ENCODE measurements at regions not wholly inside any gene's neighbourhood (a gene's known extent, or its start where the extent isn't known, plus 50 kb on each side); places are given as distances from the start of the nearest gene placed in this dataset.

DNA sequence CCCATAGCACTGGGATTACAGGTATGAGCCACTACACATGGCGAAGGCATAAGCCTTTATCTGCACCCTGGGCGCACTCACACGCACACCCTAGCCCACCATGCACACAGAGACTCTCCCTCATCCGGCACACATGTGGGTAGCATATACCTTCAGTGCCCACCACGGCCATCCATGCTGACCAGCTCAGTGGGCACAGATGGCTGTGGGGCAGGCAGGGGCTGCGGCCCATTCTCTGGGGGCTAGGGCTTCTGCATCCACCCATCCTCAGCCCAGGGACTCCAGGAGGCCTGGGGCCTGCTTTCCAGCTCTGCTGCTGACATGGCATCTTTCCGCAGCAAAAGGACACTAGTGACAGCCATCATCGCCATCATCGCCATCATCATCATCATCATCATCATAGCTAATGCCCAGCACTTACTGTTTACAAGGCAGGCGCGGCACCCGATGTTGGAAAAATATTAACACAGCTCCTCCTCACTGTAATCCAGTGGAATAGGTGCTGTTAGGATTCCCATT lies 111.2 kb downstream of the NCOR2 start:
- H3K4me1 ChIP-seq (ENCODE audit: control insufficient read depth, insufficient read depth, low read length) = peaks cover 41% of the 10 kb centered on the region
- no peaks in the 10 kb centered on the region for H3K27me3 ChIP-seq (ENCODE audit: control insufficient read depth, insufficient read depth, low read length)
- H3K36me3 ChIP-seq (ENCODE audit: control insufficient read depth, insufficient read depth, low read length) = peaks cover 19% of the 10 kb centered on the region
- no peak overlapping the region for H3K9ac ChIP-seq (ENCODE audit: low read length)
- peak overlapping the region; percentile 33 for H3K4me3 ChIP-seq (ENCODE audit: low read length)
- H3K27ac ChIP-seq (ENCODE audit: low read depth, low read length) = peak overlapping the region; percentile 44

DNA sequence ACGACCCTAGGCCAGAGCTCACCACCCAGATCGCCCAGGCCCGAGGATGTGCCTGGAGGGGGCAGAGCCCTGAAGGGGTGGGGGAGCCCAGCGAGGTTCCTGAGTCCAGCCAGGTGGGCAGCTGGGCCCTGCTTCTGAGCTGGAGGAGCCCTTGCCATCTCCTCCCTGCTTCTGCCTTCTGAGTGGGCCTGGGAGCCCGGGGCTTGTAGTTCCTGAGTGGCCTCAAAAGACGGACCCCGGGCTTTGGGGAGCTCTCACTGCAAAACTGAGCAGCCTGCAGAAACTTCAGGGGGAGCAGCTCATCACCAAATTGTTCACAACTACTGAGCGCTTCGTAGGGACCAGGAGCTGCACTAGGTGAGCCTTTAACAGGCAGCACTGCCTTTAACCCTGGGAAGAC lies 112.1 kb downstream of the NCOR2 start:
- Histone ChIP-seq H3K4me1 (ENCODE audit: control insufficient read depth, insufficient read depth, low read length) (peaks cover 42% of the 10 kb centered on the region), H3K4me3 (ENCODE audit: low read length) (no peak overlapping the region), H3K36me3 (ENCODE audit: control insufficient read depth, insufficient read depth, low read length) (peaks cover 27% of the 10 kb centered on the region), H3K9ac (ENCODE audit: low read length) (no peak overlapping the region), H3K27me3 (ENCODE audit: control insufficient read depth, insufficient read depth, low read length) (no peaks in the 10 kb centered on the region), H3K27ac (ENCODE audit: low read depth, low read length) (peak overlapping the region; percentile 74)

DNA sequence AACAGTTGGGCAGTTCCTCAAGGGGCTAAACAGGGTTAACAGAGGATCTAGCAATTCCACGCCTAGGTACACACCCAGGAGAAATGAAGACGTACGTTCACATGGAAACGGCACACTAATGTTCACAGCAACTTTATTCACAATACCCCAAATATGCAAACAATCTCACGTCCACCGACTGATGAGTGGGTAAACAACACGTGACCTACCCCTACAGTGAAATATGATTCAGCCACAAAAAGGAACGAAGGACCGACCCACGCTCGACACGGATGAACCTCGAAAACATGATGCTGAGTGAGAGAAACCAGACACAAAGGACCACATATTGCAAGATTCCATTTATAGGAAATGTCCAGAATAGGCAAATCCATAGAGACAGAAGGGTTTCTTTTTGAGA lies 112.7 kb downstream of the NCOR2 start:
- peak overlapping the region; percentile 40 for H3K4me3 ChIP-seq (ENCODE audit: low read length)
- H3K4me1 ChIP-seq (ENCODE audit: control insufficient read depth, insufficient read depth, low read length) = peaks cover 47% of the 10 kb centered on the region
- H3K9ac ChIP-seq (ENCODE audit: low read length) = no peak overlapping the region
- no peaks in the 10 kb centered on the region for H3K27me3 ChIP-seq (ENCODE audit: control insufficient read depth, insufficient read depth, low read length)
- H3K36me3 ChIP-seq (ENCODE audit: control insufficient read depth, insufficient read depth, low read length) = peaks cover 21% of the 10 kb centered on the region
- H3K27ac ChIP-seq (ENCODE audit: low read depth, low read length) = peak overlapping the region; percentile 74

DNA sequence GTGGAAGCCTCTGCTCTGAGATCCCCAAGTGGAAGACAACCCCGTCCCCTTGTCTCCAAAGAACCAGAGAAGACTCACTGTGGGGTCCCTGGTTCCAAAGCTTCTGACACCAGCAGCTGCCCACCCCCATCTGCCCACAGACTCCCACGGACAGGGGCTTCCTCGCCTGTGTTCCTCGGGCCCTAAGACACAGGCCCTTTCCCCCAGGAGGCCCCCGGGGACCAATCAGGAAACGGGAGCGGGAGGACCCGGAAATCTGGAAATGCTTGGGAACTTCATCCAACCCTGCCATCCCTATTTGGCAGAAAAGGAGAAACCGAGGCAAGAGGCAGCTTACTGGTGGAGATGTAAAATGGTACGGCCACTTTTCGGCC lies 113.1 kb downstream of the NCOR2 start:
- no peaks in the 10 kb centered on the region for H3K27me3 ChIP-seq (ENCODE audit: control insufficient read depth, insufficient read depth, low read length)
- peak overlapping the region; percentile 74 for H3K27ac ChIP-seq (ENCODE audit: low read depth, low read length)
- H3K36me3 ChIP-seq (ENCODE audit: control insufficient read depth, insufficient read depth, low read length) = peaks cover 17% of the 10 kb centered on the region
- H3K4me3 ChIP-seq (ENCODE audit: low read length) = peak overlapping the region; percentile 29
- H3K9ac ChIP-seq (ENCODE audit: low read length) = no peak overlapping the region
- H3K4me1 ChIP-seq (ENCODE audit: control insufficient read depth, insufficient read depth, low read length) = peaks cover 48% of the 10 kb centered on the region

DNA sequence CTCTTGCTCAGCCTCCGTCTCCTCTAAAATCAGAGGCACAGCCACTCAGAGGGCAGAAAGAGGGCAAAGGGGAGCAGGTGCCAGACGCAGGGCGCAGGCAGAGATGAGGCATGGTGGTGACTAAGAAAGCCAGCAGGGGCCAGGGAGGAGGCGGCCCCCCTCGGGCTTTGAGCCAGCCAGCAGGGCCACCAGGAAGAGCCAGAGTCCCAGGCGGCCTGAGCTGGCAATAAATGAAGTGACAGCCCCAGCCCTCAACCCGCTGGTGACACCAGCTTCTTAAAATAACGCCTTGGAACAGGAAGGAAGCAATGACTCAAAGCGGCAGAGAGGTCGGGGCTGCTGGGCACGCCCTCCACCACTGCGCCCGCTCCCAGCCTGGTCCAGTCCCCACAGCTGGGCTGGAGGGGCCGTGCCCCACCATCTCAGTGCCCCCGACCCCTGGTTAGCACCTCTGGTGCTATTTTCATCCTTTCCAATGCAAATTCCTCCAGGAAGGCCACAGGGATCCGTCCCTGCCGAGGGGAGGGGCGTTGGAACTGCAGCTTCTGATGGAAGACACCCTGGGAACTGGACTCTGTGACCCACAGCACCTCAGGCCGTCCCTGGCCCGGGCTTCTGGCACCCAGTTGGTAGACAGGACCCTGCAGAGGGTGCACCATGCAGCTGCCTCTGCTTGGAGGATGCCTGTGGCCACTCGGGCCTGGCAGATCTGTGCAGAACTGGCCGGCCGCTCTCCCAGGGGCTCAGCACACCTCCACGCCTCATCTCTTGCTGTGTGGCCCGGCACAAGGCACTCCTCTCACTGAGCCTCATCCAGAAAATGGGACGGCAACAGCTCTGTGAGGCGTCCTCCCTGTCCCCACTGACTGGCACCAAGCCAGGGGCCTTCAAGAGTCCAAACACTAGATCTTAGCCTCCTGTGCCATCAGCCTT lies 113.7 kb downstream of the NCOR2 start:
- H3K4me3 ChIP-seq (ENCODE audit: low read length) = peak overlapping the region; percentile 30
- peaks cover 47% of the 10 kb centered on the region for H3K4me1 ChIP-seq (ENCODE audit: control insufficient read depth, insufficient read depth, low read length)
- H3K36me3 ChIP-seq (ENCODE audit: control insufficient read depth, insufficient read depth, low read length) = peaks cover 12% of the 10 kb centered on the region

DNA sequence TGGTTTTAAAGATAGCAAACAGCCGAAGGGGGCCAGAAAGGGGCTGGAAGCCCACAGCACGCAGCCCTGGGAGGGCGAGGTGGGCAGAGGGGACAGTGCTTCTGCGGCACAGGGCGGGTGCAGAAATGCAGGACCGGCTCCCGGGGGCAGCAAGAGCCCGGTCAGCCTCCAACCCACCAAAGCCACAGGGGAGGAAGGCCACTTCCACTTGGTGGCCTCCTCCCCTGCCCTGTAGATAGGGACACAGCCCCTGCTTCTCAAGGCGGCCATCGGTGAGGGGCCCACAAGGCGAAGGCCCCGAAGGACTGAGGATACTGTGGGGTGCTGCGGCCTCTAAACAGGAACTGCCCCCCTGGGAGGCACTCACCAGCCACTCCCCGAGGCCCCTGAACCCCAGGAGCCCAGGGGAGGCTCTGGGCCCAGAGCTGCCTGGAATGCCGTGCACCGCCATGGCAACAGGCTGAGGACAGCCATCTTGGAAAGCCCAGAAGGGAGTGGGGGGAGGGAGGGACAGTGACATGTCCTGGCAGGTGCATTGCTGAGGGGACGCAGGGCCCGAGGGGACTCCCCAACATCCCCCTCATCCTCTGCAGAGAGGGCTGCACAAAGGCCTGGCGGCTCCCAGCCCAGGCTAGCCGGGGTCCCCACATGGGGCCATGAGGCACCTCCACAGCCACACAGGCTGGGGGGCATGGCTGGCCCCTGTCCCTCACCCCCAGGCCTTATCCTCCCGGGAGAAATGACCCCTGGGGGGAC lies 114.7 kb downstream of the NCOR2 start:
- Histone ChIP-seq H3K36me3 (ENCODE audit: control insufficient read depth, insufficient read depth, low read length) (peaks cover 14% of the 10 kb centered on the region), H3K4me1 (ENCODE audit: control insufficient read depth, insufficient read depth, low read length) (peaks cover 39% of the 10 kb centered on the region), H3K4me3 (ENCODE audit: low read length) (peak overlapping the region; percentile 30), H3K27ac (ENCODE audit: low read depth, low read length) (peak overlapping the region; percentile 74), H3K27me3 (ENCODE audit: control insufficient read depth, insufficient read depth, low read length) (no peaks in the 10 kb centered on the region), H3K9ac (ENCODE audit: low read length) (peak overlapping the region; percentile 45)

More for the DNA sequence above, 113.7 kb downstream of the NCOR2 start:
- Histone ChIP-seq H3K27ac (ENCODE audit: low read depth, low read length) (peak overlapping the region; percentile 74), H3K27me3 (ENCODE audit: control insufficient read depth, insufficient read depth, low read length) (no peaks in the 10 kb centered on the region), H3K9ac (ENCODE audit: low read length) (peak overlapping the region; percentile 45)

DNA sequence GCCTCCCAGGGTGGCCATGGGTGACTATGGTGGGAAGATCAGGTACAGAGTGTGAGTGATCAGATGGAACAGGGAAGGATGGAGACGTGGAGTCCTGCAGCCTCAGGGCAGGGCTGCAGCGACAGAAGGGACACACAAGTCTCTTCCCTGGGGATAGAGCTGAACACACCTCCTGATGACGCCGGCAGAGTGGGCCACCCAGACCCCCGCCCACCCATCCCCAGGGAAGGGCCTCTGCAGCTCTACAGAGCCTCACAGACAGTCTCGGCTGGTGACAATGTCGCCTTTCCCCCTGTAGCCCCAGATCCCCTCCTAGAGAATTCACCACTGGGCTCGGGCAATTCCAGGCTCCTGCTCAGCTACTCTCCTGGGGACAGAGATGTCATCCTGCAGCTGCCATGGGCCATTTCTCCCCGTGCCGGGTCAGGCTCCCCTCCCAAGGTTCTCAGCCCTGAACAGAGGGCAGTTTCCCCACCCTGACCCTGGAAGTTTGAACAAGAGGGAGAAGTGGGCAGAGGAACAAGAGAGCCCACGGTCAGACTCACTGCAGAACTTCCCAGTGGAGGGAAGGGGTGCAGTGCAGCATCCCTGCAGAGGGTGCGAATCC lies 115.7 kb downstream of the NCOR2 start:
- H3K4me3 ChIP-seq (ENCODE audit: low read length) = no peak overlapping the region
- peaks cover 14% of the 10 kb centered on the region for H3K36me3 ChIP-seq (ENCODE audit: control insufficient read depth, insufficient read depth, low read length)
- H3K9ac ChIP-seq (ENCODE audit: low read length) = no peak overlapping the region
- no peaks in the 10 kb centered on the region for H3K27me3 ChIP-seq (ENCODE audit: control insufficient read depth, insufficient read depth, low read length)
- peaks cover 39% of the 10 kb centered on the region for H3K4me1 ChIP-seq (ENCODE audit: control insufficient read depth, insufficient read depth, low read length)
- peak overlapping the region; percentile 6 for H3K27ac ChIP-seq (ENCODE audit: low read depth, low read length)

DNA sequence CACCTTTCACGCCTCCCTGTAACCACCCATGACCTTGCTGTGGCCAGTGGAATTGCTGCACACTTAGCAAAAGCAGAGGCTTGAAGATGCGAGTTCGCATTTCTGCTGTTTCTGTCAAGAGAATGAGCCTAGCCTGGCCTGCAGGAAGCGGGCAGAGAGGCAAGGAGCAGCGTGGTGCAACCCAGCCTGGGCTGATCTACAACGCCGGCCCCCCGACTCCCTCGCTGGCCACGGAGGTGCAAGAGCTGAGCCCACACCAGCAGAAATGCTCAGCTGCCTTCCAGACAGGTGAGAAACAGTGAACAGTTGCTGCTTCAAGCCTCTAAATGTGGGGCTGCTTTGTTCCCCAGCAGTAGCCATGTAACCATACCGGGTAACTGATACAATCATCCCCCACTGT lies 116.4 kb downstream of the NCOR2 start:
- no peak overlapping the region for H3K27ac ChIP-seq (ENCODE audit: low read depth, low read length)
- peaks cover 33% of the 10 kb centered on the region for H3K4me1 ChIP-seq (ENCODE audit: control insufficient read depth, insufficient read depth, low read length)
- H3K36me3 ChIP-seq (ENCODE audit: control insufficient read depth, insufficient read depth, low read length) = peaks cover 14% of the 10 kb centered on the region
- no peak overlapping the region for H3K4me3 ChIP-seq (ENCODE audit: low read length)
- no peak overlapping the region for H3K9ac ChIP-seq (ENCODE audit: low read length)
- no peaks in the 10 kb centered on the region for H3K27me3 ChIP-seq (ENCODE audit: control insufficient read depth, insufficient read depth, low read length)

DNA sequence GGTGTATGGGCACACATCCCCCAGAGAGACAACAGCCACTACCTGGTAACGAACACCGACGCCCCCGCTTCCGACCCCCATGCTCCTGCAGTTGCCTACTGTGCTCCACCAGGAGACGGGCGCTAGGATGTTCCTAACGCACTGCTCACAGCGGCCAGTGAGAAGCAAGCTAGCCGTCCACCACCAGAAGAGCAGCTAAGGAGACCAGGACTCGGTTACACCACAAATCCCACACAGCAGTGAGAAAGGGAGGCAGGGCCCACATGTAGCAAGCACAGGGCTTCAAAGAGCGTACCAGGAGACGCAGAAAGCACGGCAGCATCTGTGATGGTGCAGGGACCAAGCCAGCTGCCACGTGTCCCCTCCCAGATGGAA lies 117.0 kb downstream of the NCOR2 start:
- no peak overlapping the region for H3K9ac ChIP-seq (ENCODE audit: low read length)
- H3K4me3 ChIP-seq (ENCODE audit: low read length) = no peak overlapping the region
- peak overlapping the region; percentile 30 for H3K27ac ChIP-seq (ENCODE audit: low read depth, low read length)
- peaks cover 14% of the 10 kb centered on the region for H3K36me3 ChIP-seq (ENCODE audit: control insufficient read depth, insufficient read depth, low read length)
- peaks cover 32% of the 10 kb centered on the region for H3K4me1 ChIP-seq (ENCODE audit: control insufficient read depth, insufficient read depth, low read length)
- no peaks in the 10 kb centered on the region for H3K27me3 ChIP-seq (ENCODE audit: control insufficient read depth, insufficient read depth, low read length)

DNA sequence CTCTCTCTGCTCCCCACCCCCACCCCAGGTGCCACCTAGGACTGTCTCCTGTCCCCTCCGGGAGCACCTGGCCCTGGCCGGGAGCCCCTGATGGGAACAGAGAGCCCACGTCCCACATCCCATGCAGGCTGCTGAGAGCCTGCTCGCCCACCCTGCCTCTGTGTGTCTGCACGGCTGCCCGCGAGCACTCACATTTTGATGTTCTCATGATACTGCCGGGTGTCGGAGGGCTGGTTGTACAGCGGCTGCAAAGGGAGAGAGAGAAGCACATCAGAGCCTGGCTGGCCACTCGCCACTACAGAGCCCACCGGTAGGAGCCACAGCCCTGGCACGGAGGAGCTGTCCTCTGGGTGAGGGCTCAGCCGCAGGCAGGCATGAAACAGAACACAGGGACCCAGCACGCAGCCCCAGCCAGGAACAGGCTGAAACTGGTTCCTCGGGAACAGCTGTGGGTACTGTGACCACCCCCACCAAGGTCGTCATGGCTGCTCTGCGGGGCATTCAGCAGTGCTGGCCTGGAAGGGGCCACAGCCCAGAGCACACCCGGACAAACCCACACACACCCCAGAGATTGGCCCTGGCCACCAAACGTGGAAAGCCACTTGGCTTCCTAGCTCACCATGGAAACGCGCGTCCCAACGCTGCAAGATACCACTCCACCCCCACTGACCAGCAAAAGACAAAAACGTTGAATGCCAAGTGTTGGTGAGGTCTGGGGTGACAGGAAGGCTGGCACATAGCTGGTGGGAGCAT lies 117.6 kb downstream of the NCOR2 start:
- Histone ChIP-seq H3K4me1 (ENCODE audit: control insufficient read depth, insufficient read depth, low read length) (peaks cover 27% of the 10 kb centered on the region), H3K27me3 (ENCODE audit: control insufficient read depth, insufficient read depth, low read length) (no peaks in the 10 kb centered on the region), H3K9ac (ENCODE audit: low read length) (no peak overlapping the region), H3K4me3 (ENCODE audit: low read length) (no peak overlapping the region), H3K27ac (ENCODE audit: low read depth, low read length) (peak overlapping the region; percentile 30), H3K36me3 (ENCODE audit: control insufficient read depth, insufficient read depth, low read length) (peaks cover 14% of the 10 kb centered on the region)

DNA sequence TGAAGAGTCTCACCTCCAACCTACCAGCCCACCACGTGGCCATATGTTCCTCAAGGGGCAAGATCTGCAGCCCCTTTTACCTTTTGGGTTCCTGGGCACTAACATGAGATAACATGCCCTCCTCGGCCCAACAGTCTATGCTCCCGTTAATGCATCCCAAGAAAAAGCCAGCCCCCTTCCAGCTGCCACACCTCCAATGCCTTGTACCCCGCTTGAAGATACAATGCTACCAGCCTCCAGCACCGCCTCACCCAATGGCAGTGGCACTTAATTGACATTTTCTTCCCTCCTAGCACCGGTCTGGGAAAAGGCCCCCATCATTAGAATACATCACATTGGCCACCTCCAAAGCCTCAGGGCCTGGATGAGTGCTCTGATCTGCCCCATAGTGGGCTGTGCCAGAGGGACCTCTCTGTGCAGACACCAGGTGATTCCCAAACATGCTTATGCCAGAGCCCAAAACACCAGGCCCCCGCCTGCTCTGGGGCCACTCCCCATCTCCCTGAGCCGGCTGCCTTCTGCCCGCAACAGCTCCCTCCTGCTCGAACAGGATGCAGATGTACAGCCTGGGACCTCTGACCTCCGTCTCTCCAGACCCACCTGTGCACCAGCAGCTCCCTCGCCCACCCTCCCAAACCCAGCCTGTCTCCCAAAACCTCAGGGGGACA lies 118.3 kb downstream of the NCOR2 start:
- Histone ChIP-seq H3K27ac (ENCODE audit: low read depth, low read length) (peak overlapping the region; percentile 6), H3K9ac (ENCODE audit: low read length) (no peak overlapping the region), H3K27me3 (ENCODE audit: control insufficient read depth, insufficient read depth, low read length) (no peaks in the 10 kb centered on the region), H3K4me3 (ENCODE audit: low read length) (no peak overlapping the region), H3K4me1 (ENCODE audit: control insufficient read depth, insufficient read depth, low read length) (peaks cover 27% of the 10 kb centered on the region), H3K36me3 (ENCODE audit: control insufficient read depth, insufficient read depth, low read length) (peaks cover 14% of the 10 kb centered on the region)

All from rectal smooth muscle tissue (tissue), 1 donor.